ENCODE measurements at regions not wholly inside any gene's neighbourhood (a gene's known extent, or its start where the extent isn't known, plus 50 kb on each side); places are given as distances from the start of the nearest gene placed in this dataset.
"Not testable (repeated sequence)": the region's sequence is repeated elsewhere in the genome, so short reads cannot be mapped to it uniquely, and the experiment has no call there.

GRCh38 chr15:84360902-84361301 lies 125.3 kb downstream of the GOLGA6L4 start:
- not testable (repeated sequence) for DNase-seq (ENCODE audit: insufficient read length, low spot score); FAIRE-seq

DNA sequence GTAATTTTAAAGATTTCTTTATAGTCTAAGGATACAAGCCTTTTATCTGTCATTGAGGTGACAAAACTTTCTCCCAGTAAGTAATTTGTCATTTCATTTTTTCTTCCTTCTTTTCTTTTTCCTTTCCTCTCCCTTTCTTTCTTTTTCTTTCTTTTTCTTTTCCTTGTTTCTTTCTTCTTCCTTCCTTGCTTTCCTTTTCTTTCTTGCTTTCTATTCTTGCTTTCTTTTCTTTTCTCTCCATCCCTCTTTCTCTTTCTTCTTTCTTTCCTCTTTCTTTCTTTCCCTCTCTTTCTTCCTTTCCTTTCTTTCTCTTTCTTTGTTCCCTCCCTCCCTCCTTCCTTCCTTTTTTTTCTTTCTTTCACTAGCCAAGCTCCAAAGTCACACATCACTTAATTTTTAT lies 148.8 kb downstream of the GOLGA6L4 start:
- not testable (repeated sequence) for DNase-seq (ENCODE audit: insufficient read length, low spot score); FAIRE-seq

DNA sequence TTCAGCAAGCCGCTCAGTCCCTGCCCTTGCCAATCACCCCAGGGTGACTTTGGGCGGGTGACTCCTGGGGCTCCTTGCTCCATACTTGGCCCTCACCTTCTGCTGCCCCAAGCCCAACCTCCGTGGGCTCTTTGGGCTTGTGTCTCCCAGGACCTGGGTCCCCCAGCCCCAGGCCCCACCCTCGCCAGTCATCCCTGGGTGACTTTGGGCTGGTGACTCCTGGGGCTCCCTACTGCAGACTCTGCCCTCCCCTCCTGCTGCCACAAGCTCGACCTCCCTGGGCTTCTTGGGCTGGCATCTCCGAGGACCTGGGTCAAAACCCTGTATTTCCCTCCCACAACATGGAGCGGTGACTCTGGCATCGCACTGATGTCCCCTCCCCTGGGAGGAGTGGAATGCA lies 151.5 kb downstream of the GOLGA6L4 start:
- FAIRE-seq, result no peak
- no peak for TF ChIP-seq POLR2A (IDR thresholded peaks at IDR 0.05; ENCODE audit: low read depth, low read length)
- no peak for DNase-seq (ENCODE audit: insufficient read length, low spot score)

GRCh38 chr15:84388201-84388600 lies 152.6 kb downstream of the GOLGA6L4 start:
- not testable (repeated sequence) for DNase-seq (ENCODE audit: insufficient read length, low spot score); FAIRE-seq

- not testable (repeated sequence) for DNase-seq (ENCODE audit: insufficient read length, low spot score); FAIRE-seq
Observed at GRCh38 chr15:84388638-84389037, 153.1 kb downstream of the GOLGA6L4 start.

DNA sequence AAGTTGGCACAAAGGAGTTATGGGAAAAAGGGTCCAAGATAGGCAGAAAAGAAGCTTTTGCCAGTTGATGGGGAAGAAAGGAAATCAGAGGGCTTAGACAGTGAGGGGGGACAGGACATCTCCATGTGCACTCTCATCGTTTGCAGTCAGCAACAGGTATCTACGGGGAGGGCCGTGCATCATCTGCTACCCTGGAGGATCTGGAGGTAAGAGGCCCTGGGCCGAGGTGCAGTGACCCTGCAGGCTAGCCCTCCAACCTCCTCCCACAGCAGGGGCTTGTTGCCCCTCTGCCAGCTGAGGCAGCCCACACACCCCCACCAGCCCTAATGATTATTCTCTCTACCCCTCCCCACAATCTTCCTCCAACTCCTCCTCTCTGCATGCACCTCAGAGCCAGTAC lies 154.8 kb downstream of the GOLGA6L4 start:
- DNase-seq (ENCODE audit: insufficient read length, low spot score); FAIRE-seq: not testable (repeated sequence)

GRCh38 chr15:84391191-84391590 lies 155.6 kb downstream of the GOLGA6L4 start:
- no peak for DNase-seq (ENCODE audit: insufficient read length, low spot score)
- FAIRE-seq, result no peak
- TF ChIP-seq POLR2A (IDR thresholded peaks at IDR 0.05; ENCODE audit: low read depth, low read length), result no peak

GRCh38 chr15:84392020-84392419 lies 156.4 kb downstream of the GOLGA6L4 start:
- FAIRE-seq; DNase-seq (ENCODE audit: insufficient read length, low spot score): not testable (repeated sequence)

GRCh38 chr15:84393386-84393936 lies 157.9 kb downstream of the GOLGA6L4 start:
- not testable (repeated sequence) for DNase-seq (ENCODE audit: insufficient read length, low spot score); FAIRE-seq

- not testable (repeated sequence) for FAIRE-seq; DNase-seq (ENCODE audit: insufficient read length, low spot score)
Observed at GRCh38 chr15:84393966-84394365, 158.4 kb downstream of the GOLGA6L4 start.

- not testable (repeated sequence) for DNase-seq (ENCODE audit: insufficient read length, low spot score); FAIRE-seq
Observed at GRCh38 chr15:84395384-84395783, 159.8 kb downstream of the GOLGA6L4 start.

- FAIRE-seq; DNase-seq (ENCODE audit: insufficient read length, low spot score): not testable (repeated sequence)
Observed at GRCh38 chr15:84395881-84396280, 160.3 kb downstream of the GOLGA6L4 start.

DNA sequence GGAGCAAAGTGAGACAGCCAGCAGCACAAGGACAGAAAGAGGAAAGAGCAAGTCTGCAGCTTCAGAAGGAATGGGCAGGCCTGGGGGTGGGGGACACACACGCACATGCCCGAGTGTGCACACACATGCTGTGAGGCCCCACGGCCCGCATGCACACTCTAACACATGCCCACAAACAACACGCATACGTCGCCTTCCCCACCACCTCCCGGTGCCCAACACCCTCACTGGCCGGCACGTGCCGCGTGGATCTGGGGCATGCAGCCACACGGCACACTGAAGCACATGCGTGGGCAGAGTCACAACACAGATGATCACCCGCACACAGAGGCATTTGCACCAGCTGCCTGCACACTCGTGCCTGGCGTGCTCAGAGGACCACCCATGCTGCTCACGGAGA lies 161.5 kb downstream of the GOLGA6L4 start:
- not testable (repeated sequence) for DNase-seq (ENCODE audit: insufficient read length, low spot score); FAIRE-seq

- FAIRE-seq; DNase-seq (ENCODE audit: insufficient read length, low spot score): not testable (repeated sequence)
Observed at GRCh38 chr15:84398087-84398486, 162.5 kb downstream of the GOLGA6L4 start.

DNA sequence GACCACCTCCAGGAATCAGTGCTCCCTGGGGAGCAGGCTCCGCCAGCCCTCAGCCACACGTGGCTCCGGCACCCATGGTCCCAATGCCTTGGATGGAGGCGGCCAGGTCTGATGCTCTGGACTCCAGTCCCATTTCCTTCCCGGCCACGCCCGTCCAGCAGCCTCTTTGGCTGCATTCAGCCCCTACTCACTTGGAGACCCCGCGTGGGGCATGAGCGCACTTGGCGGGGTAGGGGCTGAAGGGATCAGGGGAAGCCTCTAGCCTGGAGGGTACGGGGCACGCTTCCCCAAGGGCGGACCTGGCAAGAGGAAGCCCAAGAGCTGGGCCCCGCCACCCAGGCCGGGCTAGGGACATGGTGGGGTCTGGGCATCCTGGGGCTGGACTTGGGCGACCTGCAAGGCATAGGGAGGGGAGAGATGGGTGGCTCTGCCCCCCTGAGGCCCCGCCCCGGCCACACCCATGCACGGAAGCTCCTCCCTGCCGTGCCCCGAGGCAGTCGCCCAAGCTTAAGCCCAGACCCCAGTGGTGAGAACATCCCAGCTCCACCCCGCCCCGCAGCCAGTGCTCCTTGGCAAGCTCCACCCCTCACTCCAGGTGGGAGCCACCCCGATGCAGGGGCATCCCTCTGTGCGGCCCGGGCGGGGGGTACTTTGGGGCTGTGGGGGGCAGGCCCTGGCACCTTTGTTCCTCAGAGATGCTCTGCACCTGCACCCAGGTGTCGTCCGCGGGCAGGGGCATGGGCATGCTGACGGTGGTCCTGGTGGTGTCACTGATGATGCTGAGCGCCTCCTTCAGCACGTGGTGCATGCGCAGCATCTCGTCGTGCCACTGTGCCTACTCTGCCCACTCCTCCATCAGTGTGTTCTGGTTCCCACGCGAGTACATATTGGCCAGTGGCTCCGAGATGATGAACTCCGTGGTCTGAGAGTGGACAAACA lies 163.5 kb downstream of the GOLGA6L4 start:
- no peak for TF ChIP-seq POLR2A (IDR thresholded peaks at IDR 0.05; ENCODE audit: low read depth, low read length)
- no peak for FAIRE-seq
- no peak for DNase-seq (ENCODE audit: insufficient read length, low spot score)
